ENCODE measurements at regions not wholly inside any gene's neighbourhood (a gene's known extent, or its start where the extent isn't known, plus 50 kb on each side); places are given as distances from the start of the nearest gene placed in this dataset.
"Not testable (repeated sequence)": the region's sequence is repeated elsewhere in the genome, so short reads cannot be mapped to it uniquely, and the experiment has no call there.

DNA sequence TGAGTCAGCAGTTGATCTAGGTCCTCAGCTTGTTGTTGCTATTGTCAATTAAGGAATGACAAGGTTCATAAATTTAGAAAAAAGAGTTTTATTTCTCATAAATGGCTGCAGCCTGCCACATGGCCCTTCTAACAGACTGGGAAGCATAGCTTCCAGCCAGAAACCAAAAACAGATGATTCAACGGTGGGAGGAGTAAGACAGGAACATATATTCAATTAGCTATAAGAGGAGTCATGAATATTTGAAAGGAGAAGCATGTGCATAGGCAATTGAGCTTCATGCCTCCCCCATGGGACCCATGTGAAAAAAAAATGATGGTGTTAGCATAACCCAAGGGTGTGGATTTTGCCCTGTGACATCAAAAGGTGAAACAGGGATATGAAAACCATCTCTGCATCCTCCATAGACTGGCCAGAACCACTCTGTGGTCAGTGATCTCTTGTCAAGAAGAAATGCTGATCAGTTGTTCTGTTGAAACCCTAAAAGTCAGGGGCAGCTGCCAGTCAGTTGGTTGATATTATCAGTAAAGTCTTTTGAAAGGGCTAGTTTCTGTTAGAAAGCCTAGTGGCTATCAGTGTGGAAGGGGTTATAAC is 296.5 kb upstream of the C1QTNF3 start:
- H3K9me1 ChIP-seq (replicated peaks; ENCODE audit: control insufficient read depth, extremely low read depth, insufficient read depth, low read length); H2AFZ ChIP-seq (ENCODE audit: low read depth, low read length); H3K36me3 ChIP-seq (ENCODE audit: control insufficient read depth in 2 of 2, extremely low read depth in 1 of 2, insufficient read depth in 2 of 2, low read length in 2 of 2); H3K4me1 ChIP-seq (ENCODE audit: control insufficient read depth, extremely low read depth, insufficient read depth, low read length); intact Hi-C loops (cut with micrococcal nuclease); H3K9me3 ChIP-seq (replicated peaks; ENCODE audit: control insufficient read depth, insufficient read depth, low read length); H4K20me1 ChIP-seq (replicated peaks; ENCODE audit: control insufficient read depth, extremely low read depth, insufficient read depth, low read length); H3K4me2 ChIP-seq (ENCODE audit: insufficient read depth, low read length); CTCF ChIA-PET; POLR2A ChIA-PET; dilution Hi-C loops (cut with MboI; ENCODE audit: extremely low pct_ligation_motif_present, low sequenced_read_pairs); DNase-seq (ENCODE audit: low read depth, low spot score); H3K79me2 ChIP-seq (ENCODE audit: control insufficient read depth, insufficient read depth, low read length); H3K27ac ChIP-seq (ENCODE audit: insufficient read depth, low read depth, low read length); H3K9ac ChIP-seq (replicated peaks; ENCODE audit: extremely low read depth, insufficient read depth, low read length); FAIRE-seq; H3K4me3 ChIP-seq (replicated peaks in 1 of 3; ENCODE audit: insufficient read depth in 1 of 3, low read depth in 1 of 3, low read length in 3 of 3); BruUV-seq (replicated peaks); H3K27me3 ChIP-seq (ENCODE audit: control insufficient read depth in 2 of 2, insufficient read depth in 2 of 2, low read length in 2 of 2): not testable (repeated sequence)

DNA sequence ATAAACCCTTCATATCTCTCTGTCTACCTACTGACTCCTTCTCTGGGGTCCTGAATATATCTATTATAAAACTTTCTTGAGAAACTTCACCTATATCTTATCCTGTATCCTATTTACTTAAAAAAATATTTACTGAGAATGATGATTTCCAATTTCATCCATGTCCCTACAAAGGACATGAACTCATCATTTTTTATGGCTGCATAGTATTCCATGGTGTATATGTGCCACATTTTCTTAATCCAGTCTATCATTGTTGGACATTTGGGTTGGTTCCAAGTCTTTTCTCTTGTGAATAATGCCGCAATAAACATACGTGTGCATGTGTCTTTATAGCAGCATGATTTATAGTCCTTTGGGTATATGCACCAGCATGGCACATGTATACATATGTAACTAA is 301.7 kb upstream of the RAI14 start:
- FAIRE-seq, result not testable (repeated sequence)

DNA sequence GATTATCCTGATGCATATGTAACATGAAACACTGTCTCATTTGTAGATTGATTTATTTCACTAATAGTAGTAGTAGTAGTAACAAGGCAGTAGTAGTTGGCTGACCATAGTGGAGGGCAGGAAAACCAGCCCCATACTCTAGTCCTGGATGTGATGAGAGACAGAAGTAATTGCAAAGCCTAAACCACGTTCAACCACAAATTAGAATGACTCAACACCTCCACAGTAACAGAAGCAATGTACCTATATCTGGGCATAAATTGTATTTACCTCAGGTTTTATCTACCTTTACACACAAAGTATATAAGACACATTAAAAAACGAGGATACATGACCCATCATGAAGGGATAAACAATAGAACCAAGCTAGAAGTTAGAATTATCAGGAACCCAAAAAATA is 284.7 kb upstream of the RAI14 start:
- BruUV-seq (replicated peaks); H3K4me3 ChIP-seq (replicated peaks in 1 of 3; ENCODE audit: insufficient read depth in 1 of 3, low read depth in 1 of 3, low read length in 3 of 3); H2AFZ ChIP-seq (ENCODE audit: low read depth, low read length); FAIRE-seq; H3K9me3 ChIP-seq (replicated peaks; ENCODE audit: control insufficient read depth, insufficient read depth, low read length); H4K20me1 ChIP-seq (replicated peaks; ENCODE audit: control insufficient read depth, extremely low read depth, insufficient read depth, low read length); dilution Hi-C loops (cut with MboI; ENCODE audit: extremely low pct_ligation_motif_present, low sequenced_read_pairs); intact Hi-C loops (cut with micrococcal nuclease); H3K9ac ChIP-seq (replicated peaks; ENCODE audit: extremely low read depth, insufficient read depth, low read length); CTCF ChIA-PET; H3K27ac ChIP-seq (ENCODE audit: insufficient read depth, low read depth, low read length); POLR2A ChIA-PET; H3K4me2 ChIP-seq (ENCODE audit: insufficient read depth, low read length); H3K36me3 ChIP-seq (ENCODE audit: control insufficient read depth in 2 of 2, extremely low read depth in 1 of 2, insufficient read depth in 2 of 2, low read length in 2 of 2); H3K27me3 ChIP-seq (ENCODE audit: control insufficient read depth in 2 of 2, insufficient read depth in 2 of 2, low read length in 2 of 2); H3K4me1 ChIP-seq (ENCODE audit: control insufficient read depth, extremely low read depth, insufficient read depth, low read length); DNase-seq (ENCODE audit: low read depth, low spot score); H3K79me2 ChIP-seq (ENCODE audit: control insufficient read depth, insufficient read depth, low read length); H3K9me1 ChIP-seq (replicated peaks; ENCODE audit: control insufficient read depth, extremely low read depth, insufficient read depth, low read length): not testable (repeated sequence)

More for the DNA sequence above, 301.7 kb upstream of the RAI14 start:
- H3K9ac ChIP-seq (replicated peaks; ENCODE audit: extremely low read depth, insufficient read depth, low read length); H3K36me3 ChIP-seq (ENCODE audit: control insufficient read depth in 2 of 2, extremely low read depth in 1 of 2, insufficient read depth in 2 of 2, low read length in 2 of 2); H3K4me1 ChIP-seq (ENCODE audit: control insufficient read depth, extremely low read depth, insufficient read depth, low read length); POLR2A ChIA-PET; H3K9me3 ChIP-seq (replicated peaks; ENCODE audit: control insufficient read depth, insufficient read depth, low read length); H3K79me2 ChIP-seq (ENCODE audit: control insufficient read depth, insufficient read depth, low read length); H3K4me3 ChIP-seq (replicated peaks in 1 of 3; ENCODE audit: insufficient read depth in 1 of 3, low read depth in 1 of 3, low read length in 3 of 3); H3K27me3 ChIP-seq (ENCODE audit: control insufficient read depth in 2 of 2, insufficient read depth in 2 of 2, low read length in 2 of 2); H4K20me1 ChIP-seq (replicated peaks; ENCODE audit: control insufficient read depth, extremely low read depth, insufficient read depth, low read length); DNase-seq (ENCODE audit: low read depth, low spot score); dilution Hi-C loops (cut with MboI; ENCODE audit: extremely low pct_ligation_motif_present, low sequenced_read_pairs); CTCF ChIA-PET; H3K4me2 ChIP-seq (ENCODE audit: insufficient read depth, low read length); H3K9me1 ChIP-seq (replicated peaks; ENCODE audit: control insufficient read depth, extremely low read depth, insufficient read depth, low read length); H2AFZ ChIP-seq (ENCODE audit: low read depth, low read length); intact Hi-C loops (cut with micrococcal nuclease); BruUV-seq (replicated peaks); H3K27ac ChIP-seq (ENCODE audit: insufficient read depth, low read depth, low read length): not testable (repeated sequence)

DNA sequence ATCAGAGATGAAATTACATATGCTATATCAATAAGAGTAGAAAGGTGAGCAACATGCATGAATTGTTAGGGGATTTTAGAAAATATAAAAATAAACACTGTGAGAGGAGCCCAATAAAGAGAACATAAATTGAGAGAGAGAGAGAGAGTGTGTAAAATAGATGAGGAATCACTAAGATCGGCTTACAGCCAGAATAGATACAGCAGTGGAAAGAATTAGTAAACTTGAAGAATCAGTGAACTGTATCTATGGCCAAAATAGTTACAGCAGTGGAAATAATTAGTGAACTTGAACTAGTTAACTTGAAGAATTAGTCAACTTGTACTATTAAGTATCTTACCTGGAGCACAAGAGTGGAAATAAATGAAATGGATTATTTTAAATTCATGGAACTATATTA is 284.3 kb upstream of the RAI14 start:
- CTCF ChIA-PET; dilution Hi-C loops (cut with MboI; ENCODE audit: extremely low pct_ligation_motif_present, low sequenced_read_pairs); POLR2A ChIA-PET: not testable (repeated sequence)

More for the DNA sequence above, 284.3 kb upstream of the RAI14 start:
- FAIRE-seq; H3K9ac ChIP-seq (replicated peaks; ENCODE audit: extremely low read depth, insufficient read depth, low read length); H3K27ac ChIP-seq (ENCODE audit: insufficient read depth, low read depth, low read length); H4K20me1 ChIP-seq (replicated peaks; ENCODE audit: control insufficient read depth, extremely low read depth, insufficient read depth, low read length); H3K9me3 ChIP-seq (replicated peaks; ENCODE audit: control insufficient read depth, insufficient read depth, low read length); H3K79me2 ChIP-seq (ENCODE audit: control insufficient read depth, insufficient read depth, low read length); H3K4me2 ChIP-seq (ENCODE audit: insufficient read depth, low read length); intact Hi-C loops (cut with micrococcal nuclease); H3K4me3 ChIP-seq (replicated peaks in 1 of 3; ENCODE audit: insufficient read depth in 1 of 3, low read depth in 1 of 3, low read length in 3 of 3); H3K27me3 ChIP-seq (ENCODE audit: control insufficient read depth in 2 of 2, insufficient read depth in 2 of 2, low read length in 2 of 2); BruUV-seq (replicated peaks); H2AFZ ChIP-seq (ENCODE audit: low read depth, low read length); H3K9me1 ChIP-seq (replicated peaks; ENCODE audit: control insufficient read depth, extremely low read depth, insufficient read depth, low read length); H3K4me1 ChIP-seq (ENCODE audit: control insufficient read depth, extremely low read depth, insufficient read depth, low read length); H3K36me3 ChIP-seq (ENCODE audit: control insufficient read depth in 2 of 2, extremely low read depth in 1 of 2, insufficient read depth in 2 of 2, low read length in 2 of 2); DNase-seq (ENCODE audit: low read depth, low spot score): not testable (repeated sequence)
